Keratinocyte (primary cell): ENCODE measurements at regions not wholly inside any gene's neighbourhood (a gene's known extent, or its start where the extent isn't known, plus 50 kb on each side); places are given as distances from the start of the nearest gene placed in this dataset.

Experiments
- DNase-seq: peaks from one replicate; pipeline ENCODE4 v3.0.0-alpha.2; 2011; ENCODE audit warnings: low read depth, missing footprints, low spot score
- FAIRE-seq: peaks from 2 replicates; lab custom pipeline; 2011; peaks lifted over from hg19 to GRCh38; lab: Jason Lieb, UNC
- H2AFZ ChIP-seq: 2 replicates; pipeline ENCODE4 v1.6.0; 2012; ENCODE audit warnings: low read length, control low read depth, inconsistent platforms; ENCODE audit not compliant: control insufficient read depth
- H3K27ac ChIP-seq: 2 replicates; pipeline ENCODE4 v1.5.1; 2011; ENCODE audit warnings: low read length; ENCODE audit not compliant: control insufficient read depth, insufficient read depth
- H3K27me3 ChIP-seq: 3 replicates; pipeline ENCODE4 v1.6.0; 2011; ENCODE audit warnings: low read length; ENCODE audit not compliant: control insufficient read depth, insufficient read depth; ENCODE audit errors: extremely low read depth
- H3K36me3 ChIP-seq, 2 experiments: 2 replicates in 1 of 2; 3 replicates in 1 of 2; pipeline ENCODE4 v1.5.1; 2011; ENCODE audit warnings: low read length in 2 of 2, mild to moderate bottlenecking in 1 of 2; ENCODE audit not compliant: control insufficient read depth in 2 of 2, insufficient read depth in 2 of 2; ENCODE audit errors: extremely low read depth in 1 of 2
- H3K4me1 ChIP-seq: 3 replicates; pipeline ENCODE4 v1.5.1; 2011; ENCODE audit warnings: low read length; ENCODE audit not compliant: control insufficient read depth, insufficient read depth; ENCODE audit errors: extremely low read depth
- H3K4me2 ChIP-seq: 3 replicates; pipeline ENCODE4 v1.6.0; 2011; ENCODE audit warnings: low read depth, low read length; ENCODE audit not compliant: control insufficient read depth, insufficient read depth; ENCODE audit errors: extremely low read depth
- H3K4me3 ChIP-seq, 3 experiments: fragments of 200-600 bp in 1 of 3; sonication (generic) in 1 of 3; 2 replicates in 2 of 3; 3 replicates in 1 of 3; pipeline ENCODE4 v1.5.1; 2011 to 2016; ENCODE audit warnings: low read length in 3 of 3, mild to moderate bottlenecking in 3 of 3, control low read depth in 2 of 3, inconsistent platforms in 1 of 3, low read depth in 1 of 3, mixed read lengths in 1 of 3, mixed run types in 1 of 3, moderate library complexity in 1 of 3; ENCODE audit not compliant: control insufficient read depth in 2 of 3, insufficient read depth in 2 of 3; ENCODE audit errors: extremely low read depth in 1 of 3
- H3K79me2 ChIP-seq: 2 replicates; pipeline ENCODE4 v1.6.0; 2012; ENCODE audit warnings: low read length; ENCODE audit not compliant: control insufficient read depth, insufficient read depth
- H3K9ac ChIP-seq: 3 replicates; pipeline ENCODE4 v1.6.0; 2011; ENCODE audit warnings: low read length; ENCODE audit not compliant: control insufficient read depth, insufficient read depth; ENCODE audit errors: extremely low read depth
- H3K9me1 ChIP-seq: 3 replicates; pipeline ENCODE4 v1.6.0; 2011; ENCODE audit warnings: low read length; ENCODE audit not compliant: control insufficient read depth, insufficient read depth; ENCODE audit errors: extremely low read depth
- H3K9me3 ChIP-seq: 2 replicates; pipeline ENCODE4 v1.5.1; 2012; ENCODE audit warnings: low read depth, low read length; ENCODE audit not compliant: control insufficient read depth
- H4K20me1 ChIP-seq: 3 replicates; pipeline ENCODE4 v1.6.0; 2011; ENCODE audit warnings: low read length; ENCODE audit not compliant: control insufficient read depth, insufficient read depth; ENCODE audit errors: extremely low read depth
- EZH2 ChIP-seq: IDR thresholded peaks from one replicate; pipeline ENCODE4 v1.6.1; 2012; ENCODE audit warnings: inconsistent platforms, mild to moderate bottlenecking, low read length, moderate library complexity
- dilution Hi-C: fragments of 300-500 bp; cut with MboI; formaldehyde crosslinking; loops from one replicate; pipeline ENCODE4 v1.7.0; 2020; ENCODE audit warnings: low sequenced_read_pairs; ENCODE audit not compliant: extremely low pct_ligation_motif_present
- TF ChIP-seq, protein P1 (sequence below), 3 experiments: IDR thresholded peaks in 1 of 3; conservative IDR thresholded peaks in 1 of 3; optimal IDR thresholded peaks in 1 of 3; 2 replicates in 2 of 3; 3 replicates in 1 of 3; pipeline versions ENCODE3 to v1.5.1; 2011; ENCODE audit warnings: low read length in 3 of 3, mild to moderate bottlenecking in 3 of 3, moderate library complexity in 2 of 3, control low read depth in 1 of 3, inconsistent platforms in 1 of 3; ENCODE audit not compliant: insufficient read depth in 2 of 3; ENCODE audit errors: extremely low read depth in 1 of 3

DNA sequence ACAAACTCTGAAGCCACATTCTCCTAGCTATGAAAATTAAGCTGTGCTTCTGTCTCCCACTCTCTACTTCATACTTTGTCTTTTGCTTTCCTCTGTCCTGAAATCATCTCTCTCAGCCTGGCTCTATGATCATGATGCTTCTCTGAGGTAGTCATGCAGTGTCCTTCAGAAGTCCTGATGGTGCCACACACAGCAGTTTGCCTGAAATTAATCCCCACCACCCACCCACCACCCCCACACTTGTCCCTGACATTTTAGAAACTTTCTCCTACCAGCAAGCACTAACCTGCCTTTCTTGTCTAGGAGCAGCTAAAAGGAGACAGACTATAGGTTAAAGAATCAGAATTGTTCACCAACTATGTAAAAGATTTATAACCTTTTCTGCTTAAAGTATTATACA is 282.2 kb upstream of the FAM174A start:
- TF ChIP-seq, protein P1, sequence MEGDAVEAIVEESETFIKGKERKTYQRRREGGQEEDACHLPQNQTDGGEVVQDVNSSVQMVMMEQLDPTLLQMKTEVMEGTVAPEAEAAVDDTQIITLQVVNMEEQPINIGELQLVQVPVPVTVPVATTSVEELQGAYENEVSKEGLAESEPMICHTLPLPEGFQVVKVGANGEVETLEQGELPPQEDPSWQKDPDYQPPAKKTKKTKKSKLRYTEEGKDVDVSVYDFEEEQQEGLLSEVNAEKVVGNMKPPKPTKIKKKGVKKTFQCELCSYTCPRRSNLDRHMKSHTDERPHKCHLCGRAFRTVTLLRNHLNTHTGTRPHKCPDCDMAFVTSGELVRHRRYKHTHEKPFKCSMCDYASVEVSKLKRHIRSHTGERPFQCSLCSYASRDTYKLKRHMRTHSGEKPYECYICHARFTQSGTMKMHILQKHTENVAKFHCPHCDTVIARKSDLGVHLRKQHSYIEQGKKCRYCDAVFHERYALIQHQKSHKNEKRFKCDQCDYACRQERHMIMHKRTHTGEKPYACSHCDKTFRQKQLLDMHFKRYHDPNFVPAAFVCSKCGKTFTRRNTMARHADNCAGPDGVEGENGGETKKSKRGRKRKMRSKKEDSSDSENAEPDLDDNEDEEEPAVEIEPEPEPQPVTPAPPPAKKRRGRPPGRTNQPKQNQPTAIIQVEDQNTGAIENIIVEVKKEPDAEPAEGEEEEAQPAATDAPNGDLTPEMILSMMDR (optimal IDR thresholded peaks at IDR 0.05 in 1 of 3, IDR thresholded peaks at IDR 0.05 in 1 of 3, conservative IDR thresholded peaks at IDR 0.05 in 1 of 3; ENCODE audit: extremely low read depth in 1 of 3, insufficient read depth in 2 of 3, low read length in 3 of 3) = no peak
- no peak for TF ChIP-seq EZH2
- no peaks in the 10 kb centered on the region for H3K9me1 ChIP-seq
- no peak overlapping the region for H3K4me2 ChIP-seq
- H3K4me3 ChIP-seq = no peak overlapping the region
- DNase-seq (no peak), FAIRE-seq (no peak)
- H4K20me1 ChIP-seq = no peaks in the 10 kb centered on the region
- no peaks in the 10 kb centered on the region for H3K36me3 ChIP-seq
- no peaks in the 10 kb centered on the region for H3K9me3 ChIP-seq
- no peak overlapping the region for H2AFZ ChIP-seq
- H3K9ac ChIP-seq = no peak overlapping the region
- no peak overlapping the region for H3K27ac ChIP-seq
- no peaks in the 10 kb centered on the region for H3K4me1 ChIP-seq
- dilution Hi-C loops = no loop called here
- no peaks in the 10 kb centered on the region for H3K27me3 ChIP-seq
- no peaks in the 10 kb centered on the region for H3K79me2 ChIP-seq

DNA sequence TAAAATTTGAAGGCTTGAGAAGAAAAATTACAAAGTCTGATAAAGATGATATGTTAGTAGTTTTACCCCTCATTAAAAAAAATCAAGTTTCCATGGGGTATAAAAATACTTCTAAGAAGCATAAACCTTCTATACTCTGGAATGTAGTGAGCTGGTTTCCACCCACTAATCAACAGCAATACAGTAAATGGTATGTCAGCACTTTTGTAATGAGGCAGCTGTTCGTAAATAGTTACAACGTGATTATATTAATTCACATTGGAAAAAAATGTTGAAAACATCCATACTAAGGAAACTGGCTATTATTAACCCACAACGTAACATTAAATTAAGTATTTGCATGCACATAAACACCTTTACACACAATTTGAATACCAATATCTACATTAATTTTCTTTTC is 283.1 kb upstream of the FAM174A start:
- H3K79me2 ChIP-seq = no peaks in the 10 kb centered on the region
- FAIRE-seq (no peak), DNase-seq (no peak)
- no peaks in the 10 kb centered on the region for H3K9me3 ChIP-seq
- H3K27ac ChIP-seq = no peak overlapping the region
- H3K27me3 ChIP-seq = no peaks in the 10 kb centered on the region
- H3K4me3 ChIP-seq = no peak overlapping the region
- no peaks in the 10 kb centered on the region for H3K36me3 ChIP-seq
- H3K4me1 ChIP-seq = no peaks in the 10 kb centered on the region
- H4K20me1 ChIP-seq = no peaks in the 10 kb centered on the region
- no peak overlapping the region for H3K9ac ChIP-seq
- no peak for TF ChIP-seq EZH2
- TF ChIP-seq, protein P1 (optimal IDR thresholded peaks at IDR 0.05 in 1 of 3, IDR thresholded peaks at IDR 0.05 in 1 of 3, conservative IDR thresholded peaks at IDR 0.05 in 1 of 3; ENCODE audit: extremely low read depth in 1 of 3, insufficient read depth in 2 of 3, low read length in 3 of 3) = no peak
- dilution Hi-C loops = no loop called here
- no peak overlapping the region for H2AFZ ChIP-seq
- H3K9me1 ChIP-seq = no peaks in the 10 kb centered on the region
- H3K4me2 ChIP-seq = no peak overlapping the region
